IMR-90 (cell line): ENCODE measurements at regions not wholly inside any gene's neighbourhood (a gene's known extent, or its start where the extent isn't known, plus 50 kb on each side); places are given as distances from the start of the nearest gene placed in this dataset.

Source experiments
- ATAC-seq: fragments of 200-7000 bp; cut with Tn5 transposase; 2 replicates; pipeline ENCODE4 v1.9.1; 2020; ENCODE audit warnings: low read depth, mild to moderate bottlenecking, moderate library complexity
- BruUV-seq: library from RNA; stranded (reverse); fragments of 400-500 nt; replicated peaks from 2 replicates; lab custom pipeline; 2021; lab: Mats Ljungman, UMichigan
- CTCF ChIA-PET: fragments of 300-600 bp; formaldehyde crosslinking; extraction: SDS; loops from one replicate; lab custom pipeline; 2021; ENCODE audit warnings: antibody characterized with exemption; lab: Yijun Ruan, JAX
- POLR2A ChIA-PET: fragments of 300-600 bp; sonication (Branson Sonifier 250); formaldehyde crosslinking; loops from one replicate; lab custom pipeline; 2022; ENCODE audit warnings: antibody characterized with exemption; ENCODE audit not compliant: unreplicated experiment; lab: Charles Lee
- DNase-seq: peaks from one replicate; pipeline ENCODE4 v3.0.0; 2013
- H2AFZ ChIP-seq: replicated peaks from 2 replicates; pipeline ENCODE3; 2013; ENCODE audit warnings: low read length, mild to moderate bottlenecking; ENCODE audit not compliant: poor library complexity
- H2AK5ac ChIP-seq: 2 replicates; pipeline ENCODE4 v1.6.1; 2013; ENCODE audit warnings: low read depth, low read length, inconsistent platforms
- H2AK9ac ChIP-seq: replicated peaks from 2 replicates; pipeline ENCODE3; 2013; ENCODE audit warnings: mild to moderate bottlenecking, low read depth, low read length, moderate library complexity; ENCODE audit not compliant: poor library complexity
- H2BK120ac ChIP-seq: 2 replicates; pipeline ENCODE4 v1.6.1; 2013; ENCODE audit warnings: low read depth, low read length, inconsistent platforms
- H2BK15ac ChIP-seq: 3 replicates; pipeline ENCODE4 v1.6.1; 2013; ENCODE audit warnings: low read depth, low read length, inconsistent platforms
- H2BK20ac ChIP-seq: 2 replicates; pipeline ENCODE4 v1.6.1; 2013; ENCODE audit warnings: low read depth, mild to moderate bottlenecking, inconsistent platforms, low read length, moderate library complexity
- H2BK5ac ChIP-seq: 2 replicates; pipeline ENCODE4 v1.6.1; 2013; ENCODE audit warnings: mild to moderate bottlenecking, low read depth, low read length, inconsistent platforms; ENCODE audit not compliant: poor library complexity, severe bottlenecking
- H3K14ac ChIP-seq: replicated peaks from 2 replicates; pipeline ENCODE4 v1.6.1; 2013; ENCODE audit warnings: low read depth, low read length, inconsistent platforms
- H3K18ac ChIP-seq: 2 replicates; pipeline ENCODE4 v1.6.1; 2013; ENCODE audit warnings: low read depth, low read length, control low read depth
- H3K23ac ChIP-seq: 2 replicates; pipeline ENCODE4 v1.6.1; 2013; ENCODE audit warnings: low read depth, low read length, inconsistent platforms
- H3K27ac ChIP-seq: 2 replicates; pipeline ENCODE4 v1.5.1; 2013; ENCODE audit warnings: mild to moderate bottlenecking, control low read depth, low read length; ENCODE audit not compliant: insufficient read depth
- H3K27me3 ChIP-seq: 2 replicates; pipeline ENCODE4 v1.6.1; 2013; ENCODE audit warnings: low read length; ENCODE audit not compliant: control insufficient read depth, insufficient read depth
- H3K36me3 ChIP-seq: 2 replicates; pipeline ENCODE4 v1.6.1; 2013; ENCODE audit warnings: low read length, mixed read lengths; ENCODE audit not compliant: control insufficient read depth, insufficient read depth
- H3K4ac ChIP-seq: 2 replicates; pipeline ENCODE4 v1.6.1; 2013; ENCODE audit warnings: low read depth, low read length, inconsistent platforms
- H3K4me1 ChIP-seq: 2 replicates; pipeline ENCODE4 v1.6.1; 2013; ENCODE audit warnings: low read length, mixed read lengths; ENCODE audit not compliant: control insufficient read depth, insufficient read depth
- H3K4me2 ChIP-seq: 2 replicates; pipeline ENCODE4 v1.6.1; 2013; ENCODE audit warnings: low read depth, mild to moderate bottlenecking, control low read depth, low read length, moderate library complexity
- H3K4me3 ChIP-seq: 2 replicates; pipeline ENCODE4 v1.5.1; 2013; ENCODE audit warnings: low read depth, mild to moderate bottlenecking, control low read depth, low read length, moderate library complexity; ENCODE audit not compliant: insufficient read depth
- H3K56ac ChIP-seq: 2 replicates; pipeline ENCODE4 v1.6.1; 2013; ENCODE audit warnings: low read length, inconsistent platforms; ENCODE audit not compliant: insufficient read depth; ENCODE audit errors: extremely low read depth
- H3K79me1 ChIP-seq, 2 experiments: 2 replicates each; pipeline ENCODE4 v1.6.1; 2013; ENCODE audit warnings: low read length in 2 of 2, inconsistent platforms in 1 of 2, low read depth in 1 of 2
- H3K9ac ChIP-seq: 2 replicates; pipeline ENCODE4 v1.6.1; 2013; ENCODE audit warnings: low read depth, low read length, control low read depth
- H3K9me1 ChIP-seq: 2 replicates; pipeline ENCODE4 v1.6.1; 2013; ENCODE audit warnings: low read length, inconsistent platforms; ENCODE audit not compliant: insufficient read depth
- H3K9me3 ChIP-seq: 2 replicates; pipeline ENCODE4 v1.6.1; 2013; ENCODE audit warnings: low read length; ENCODE audit not compliant: control insufficient read depth, insufficient read depth
- H4K20me1 ChIP-seq: 2 replicates; pipeline ENCODE4 v1.6.1; 2013; ENCODE audit warnings: low read length, inconsistent platforms; ENCODE audit not compliant: insufficient read depth
- H4K5ac ChIP-seq: 2 replicates; pipeline ENCODE4 v1.6.1; 2013; ENCODE audit warnings: mild to moderate bottlenecking, low read depth, low read length, control low read depth
- H4K8ac ChIP-seq, 2 experiments: 2 replicates each; pipeline ENCODE4 v1.6.1; 2013; ENCODE audit warnings: low read depth in 2 of 2, low read length in 2 of 2, control low read depth in 1 of 2, inconsistent platforms in 1 of 2
- H4K91ac ChIP-seq: 2 replicates; pipeline ENCODE4 v1.6.1; 2013; ENCODE audit warnings: low read depth, low read length, inconsistent platforms; ENCODE audit not compliant: insufficient read depth
- BHLHE40 ChIP-seq: fragments of 150-350 bp; IDR thresholded peaks from 2 replicates; pipeline ENCODE4 v1.6.1; 2016; ENCODE audit warnings: mild to moderate bottlenecking, low read depth, low read length
- CEBPB ChIP-seq: IDR thresholded peaks from 2 replicates; pipeline ENCODE4 v1.6.1; 2012; ENCODE audit warnings: low read depth, low read length, improper control_type of control experiment
- CHD1 ChIP-seq: IDR thresholded peaks from 2 replicates; pipeline ENCODE4 v1.6.1; 2012; ENCODE audit warnings: low read depth, low read length, improper control_type of control experiment
- CTCF ChIP-seq: conservative IDR thresholded peaks from 2 replicates; pipeline ENCODE4 v1.5.1; 2012; ENCODE audit warnings: mild to moderate bottlenecking, low read depth, low read length, improper control_type of control experiment
- ELK1 ChIP-seq: fragments of 150-350 bp; IDR thresholded peaks from 2 replicates; pipeline ENCODE4 v1.6.1; 2016; ENCODE audit warnings: low read depth, mild to moderate bottlenecking, low read length, moderate library complexity, borderline replicate concordance
- FOS ChIP-seq: fragments of 150-350 bp; IDR thresholded peaks from 2 replicates; pipeline ENCODE4 v1.6.1; 2016; ENCODE audit warnings: low read depth, low read length
- MAFK ChIP-seq: IDR thresholded peaks from 2 replicates; pipeline ENCODE4 v1.6.1; 2012; ENCODE audit warnings: low read depth, low read length, improper control_type of control experiment
- MAZ ChIP-seq: IDR thresholded peaks from 2 replicates; pipeline ENCODE4 v1.6.1; 2012; ENCODE audit warnings: low read depth, mild to moderate bottlenecking, low read length, improper control_type of control experiment, moderate library complexity, borderline replicate concordance
- MXI1 ChIP-seq: IDR thresholded peaks from 2 replicates; pipeline ENCODE4 v1.6.1; 2012; ENCODE audit warnings: low read depth, mild to moderate bottlenecking, low read length, moderate library complexity, borderline replicate concordance
- NFE2L2 ChIP-seq: fragments of 150-350 bp; IDR thresholded peaks from 2 replicates; pipeline ENCODE4 v1.6.1; 2016; ENCODE audit warnings: low read depth, mild to moderate bottlenecking, low read length
- POLR2A ChIP-seq: IDR thresholded peaks from 2 replicates; pipeline ENCODE4 v1.6.1; 2012; ENCODE audit warnings: mild to moderate bottlenecking, low read depth, low read length
- RAD21 ChIP-seq: IDR thresholded peaks from 2 replicates; pipeline ENCODE4 v1.6.1; 2012; ENCODE audit warnings: low read length, improper control_type of control experiment
- RCOR1 ChIP-seq: IDR thresholded peaks from 2 replicates; pipeline ENCODE4 v1.6.1; 2012; ENCODE audit warnings: mild to moderate bottlenecking, low read length, improper control_type of control experiment; ENCODE audit not compliant: insufficient replicate concordance
- RFX5 ChIP-seq: IDR thresholded peaks from 2 replicates; pipeline ENCODE4 v1.8.0; 2012; ENCODE audit warnings: low read depth, mild to moderate bottlenecking, low read length, moderate library complexity
- SMC3 ChIP-seq: fragments of 150-350 bp; IDR thresholded peaks from 2 replicates; pipeline ENCODE4 v1.6.1; 2016; ENCODE audit warnings: low read depth, mild to moderate bottlenecking, antibody characterized with exemption, low read length, moderate library complexity
- USF2 ChIP-seq: fragments of 150-350 bp; IDR thresholded peaks from 2 replicates; pipeline ENCODE4 v1.6.1; 2017; ENCODE audit warnings: mild to moderate bottlenecking, antibody characterized with exemption, low read length, low read depth
- WGBS, 2 experiments: methylation state at CpG; one replicate each; pipeline versions ENCODE4 v1.1.5 to v1.1.7; 2013; ENCODE audit warnings: missing lambda C conversion rate in 2 of 2; ENCODE audit not compliant: insufficient read length in 1 of 2; ENCODE audit errors: extremely low coverage in 2 of 2; 5-methylcytosine and 5-hydroxymethylcytosine counted together
- dilution Hi-C: fragments of 300-500 bp; cut with HindIII; formaldehyde crosslinking; loops from one replicate; pipeline ENCODE4 v1.14.3; 2018; ENCODE audit warnings: low sequenced_read_pairs; ENCODE audit not compliant: unreplicated experiment
- in situ Hi-C: fragments of 300-500 bp; cut with MboI; formaldehyde crosslinking; loops from 3 replicates; pipeline ENCODE4 v1.14.3; 2019; ENCODE audit warnings: low sequenced_read_pairs, inconsistent platforms, mixed read lengths
- intact Hi-C: fragments of 100-400 bp; cut with micrococcal nuclease; formaldehyde crosslinking; loops from 2 replicates; pipeline ENCODE4 v1.10.0; 2022

GRCh38 chr4:81684352-81684751, 212.6 kb upstream of the RASGEF1B start:
- intact Hi-C loops: no loop called here

More at GRCh38 chr4:81684352-81684751, 212.6 kb upstream of the RASGEF1B start:
- no CpG with 5 or more reads among the region's 4 CpGs for WGBS, 2 experiments
- Histone ChIP-seq H3K4me2 (no peak overlapping the region), H3K18ac (no peak overlapping the region), H4K5ac (no peak overlapping the region), H3K4me3 (no peak overlapping the region), H3K4me1 (no peaks in the 10 kb centered on the region), H3K9me1 (no peaks in the 10 kb centered on the region), H2BK15ac (no peak overlapping the region), H3K27me3 (no peaks in the 10 kb centered on the region), H2AK5ac (no peak overlapping the region), H3K79me1 (no peaks in the 10 kb centered on the region), H2BK5ac (no peak overlapping the region), H3K9ac (no peak overlapping the region), H4K20me1 (no peaks in the 10 kb centered on the region), H4K8ac (no peak overlapping the region), H3K4ac (no peak overlapping the region), H2AK9ac (no peak overlapping the region), H3K14ac (no peak overlapping the region), H3K9me3 (no peaks in the 10 kb centered on the region), H2BK20ac (no peak overlapping the region), H2AFZ (no peak overlapping the region), H4K91ac (no peak overlapping the region), H3K36me3 (no peaks in the 10 kb centered on the region), H3K23ac (no peak overlapping the region), H2BK120ac (no peak overlapping the region), H3K56ac (no peak overlapping the region), H3K27ac (no peak overlapping the region)
- POLR2A ChIA-PET: no interaction called here
- in situ Hi-C loops (no loop called here), dilution Hi-C loops (no loop called here)
- CTCF ChIA-PET: no interaction called here
- TF ChIP-seq CHD1 (no peak), RCOR1 (no peak), CTCF (no peak), MAFK (no peak), POLR2A (no peak), NFE2L2 (no peak), CEBPB (no peak), RFX5 (no peak), MAZ (no peak), BHLHE40 (no peak), SMC3 (no peak), USF2 (no peak), MXI1 (no peak), RAD21 (no peak), ELK1 (no peak), FOS (no peak)
- no peak for DNase-seq
- ATAC-seq: no peak
- no TSS peak for BruUV-seq
